ENCODE measurements at regions not wholly inside any gene's neighbourhood (a gene's known extent, or its start where the extent isn't known, plus 50 kb on each side); places are given as distances from the start of the nearest gene placed in this dataset.
"Not testable (repeated sequence)": the region's sequence is repeated elsewhere in the genome, so short reads cannot be mapped to it uniquely, and the experiment has no call there.

- H2AFZ ChIP-seq (ENCODE audit: control insufficient read depth, low read depth, low read length); H3K4me3 ChIP-seq; intact Hi-C loops (cut with micrococcal nuclease; ENCODE audit: unreplicated experiment); in situ Hi-C loops (cut with MboI); H3K36me3 ChIP-seq (ENCODE audit: control insufficient read depth in 2 of 2, insufficient read depth in 2 of 2, low read length in 1 of 2); H3K9ac ChIP-seq (ENCODE audit: control insufficient read depth, insufficient read depth, low read length); H3K27ac ChIP-seq (ENCODE audit: control insufficient read depth, insufficient read depth); SMC1A ChIA-PET (ENCODE audit: uncharacterized antibody, unreplicated experiment); H3K27me3 ChIP-seq (replicated peaks in 1 of 2; ENCODE audit: control insufficient read depth in 2 of 2, insufficient read depth in 2 of 2, low read length in 1 of 2); H3K9me3 ChIP-seq (replicated peaks; ENCODE audit: control insufficient read depth, insufficient read depth, low read length); H4K20me1 ChIP-seq (ENCODE audit: control insufficient read depth, insufficient read depth); ATAC-seq; POLR2A ChIA-PET; DNase-seq (ENCODE audit: low read depth, low spot score); CTCF ChIA-PET; H3K79me2 ChIP-seq (ENCODE audit: control insufficient read depth, insufficient read depth, low read length); H3K4me2 ChIP-seq (ENCODE audit: control insufficient read depth, insufficient read depth); H3K4me1 ChIP-seq (ENCODE audit: control insufficient read depth, insufficient read depth, low read length); FAIRE-seq; BruUV-seq (replicated peaks): not testable (repeated sequence)
- RAD21 ChIA-PET (ENCODE audit: unreplicated experiment): interaction anchor here (0.7 kb wide), 1 partner anchor 47 kb away, joined by 3 read pairs; no protein-coding TSS in a partner anchor
- 76% methylated on average over 3 of the region's 3 CpGs for WGBS (ENCODE audit: insufficient coverage, insufficient replicate concordance, low lambda C conversion rate, missing lambda C conversion rate)
These were observed 58.6 kb upstream of the CD55 start for GRCh38 chr1:207262891-207263290.

GRCh38 chr1:207264663-207265252 is 56.7 kb upstream of the CD55 start:
- SMC1A ChIA-PET (ENCODE audit: uncharacterized antibody, unreplicated experiment): interaction anchor here (1.0 kb wide), 1 partner anchor 24 kb away, joined by 3 read pairs; no protein-coding TSS in a partner anchor
- CTCF ChIA-PET: interaction anchor here (1.2 kb wide), 1 partner anchor 55 kb away, joined by 4 read pairs; no protein-coding TSS in a partner anchor
- H3K27me3 ChIP-seq (replicated peaks in 1 of 2; ENCODE audit: control insufficient read depth in 2 of 2, insufficient read depth in 2 of 2, low read length in 1 of 2): no peaks in the 10 kb centered on the region; a peak in 1 of 4 replicates

More at GRCh38 chr1:207264663-207265252, 56.7 kb upstream of the CD55 start:
- H3K4me1 ChIP-seq (ENCODE audit: control insufficient read depth, insufficient read depth, low read length): no peaks in the 10 kb centered on the region
- no TSS peak for BruUV-seq (replicated peaks)
- intact Hi-C loops (cut with micrococcal nuclease; ENCODE audit: unreplicated experiment): no loop called here
- H2AFZ ChIP-seq (ENCODE audit: control insufficient read depth, low read depth, low read length): no peak overlapping the region
- no peak overlapping the region for H3K9ac ChIP-seq (ENCODE audit: control insufficient read depth, insufficient read depth, low read length)
- H3K27ac ChIP-seq (ENCODE audit: control insufficient read depth, insufficient read depth): no peak overlapping the region
- ChIA-PET RAD21 (ENCODE audit: unreplicated experiment) (interaction anchor here (0.6 kb wide), 1 partner anchor 532 kb away, joined by 3 read pairs; no protein-coding TSS in a partner anchor), POLR2A (no interaction called here)
- no peak overlapping the region for H3K4me2 ChIP-seq (ENCODE audit: control insufficient read depth, insufficient read depth)
- H3K36me3 ChIP-seq (ENCODE audit: control insufficient read depth in 2 of 2, insufficient read depth in 2 of 2, low read length in 1 of 2): no peaks in the 10 kb centered on the region
- no peak for FAIRE-seq
- no peaks in the 10 kb centered on the region for H3K79me2 ChIP-seq (ENCODE audit: control insufficient read depth, insufficient read depth, low read length)
- no peaks in the 10 kb centered on the region for H4K20me1 ChIP-seq (ENCODE audit: control insufficient read depth, insufficient read depth)
- DNase-seq (ENCODE audit: low read depth, low spot score): no peak
- in situ Hi-C loops (cut with MboI): no loop called here
- no peak for TF ChIP-seq RAD21 (IDR thresholded peaks at IDR 0.05; ENCODE audit: insufficient read depth, low read depth, low read length)
- no peak for TF ChIP-seq ATF3 (IDR thresholded peaks at IDR 0.05; ENCODE audit: borderline replicate concordance, extremely low read depth, low read depth, low read length)
- TF ChIP-seq HDAC2 (IDR thresholded peaks at IDR 0.05): no peak
- TF ChIP-seq DPF2 (IDR thresholded peaks at IDR 0.05): no peak
- TF ChIP-seq, protein P1, sequence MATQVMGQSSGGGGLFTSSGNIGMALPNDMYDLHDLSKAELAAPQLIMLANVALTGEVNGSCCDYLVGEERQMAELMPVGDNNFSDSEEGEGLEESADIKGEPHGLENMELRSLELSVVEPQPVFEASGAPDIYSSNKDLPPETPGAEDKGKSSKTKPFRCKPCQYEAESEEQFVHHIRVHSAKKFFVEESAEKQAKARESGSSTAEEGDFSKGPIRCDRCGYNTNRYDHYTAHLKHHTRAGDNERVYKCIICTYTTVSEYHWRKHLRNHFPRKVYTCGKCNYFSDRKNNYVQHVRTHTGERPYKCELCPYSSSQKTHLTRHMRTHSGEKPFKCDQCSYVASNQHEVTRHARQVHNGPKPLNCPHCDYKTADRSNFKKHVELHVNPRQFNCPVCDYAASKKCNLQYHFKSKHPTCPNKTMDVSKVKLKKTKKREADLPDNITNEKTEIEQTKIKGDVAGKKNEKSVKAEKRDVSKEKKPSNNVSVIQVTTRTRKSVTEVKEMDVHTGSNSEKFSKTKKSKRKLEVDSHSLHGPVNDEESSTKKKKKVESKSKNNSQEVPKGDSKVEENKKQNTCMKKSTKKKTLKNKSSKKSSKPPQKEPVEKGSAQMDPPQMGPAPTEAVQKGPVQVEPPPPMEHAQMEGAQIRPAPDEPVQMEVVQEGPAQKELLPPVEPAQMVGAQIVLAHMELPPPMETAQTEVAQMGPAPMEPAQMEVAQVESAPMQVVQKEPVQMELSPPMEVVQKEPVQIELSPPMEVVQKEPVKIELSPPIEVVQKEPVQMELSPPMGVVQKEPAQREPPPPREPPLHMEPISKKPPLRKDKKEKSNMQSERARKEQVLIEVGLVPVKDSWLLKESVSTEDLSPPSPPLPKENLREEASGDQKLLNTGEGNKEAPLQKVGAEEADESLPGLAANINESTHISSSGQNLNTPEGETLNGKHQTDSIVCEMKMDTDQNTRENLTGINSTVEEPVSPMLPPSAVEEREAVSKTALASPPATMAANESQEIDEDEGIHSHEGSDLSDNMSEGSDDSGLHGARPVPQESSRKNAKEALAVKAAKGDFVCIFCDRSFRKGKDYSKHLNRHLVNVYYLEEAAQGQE (IDR thresholded peaks at IDR 0.05; ENCODE audit: low read depth, low read length): no peak
- H3K9me3 ChIP-seq (replicated peaks; ENCODE audit: control insufficient read depth, insufficient read depth, low read length): no peaks in the 10 kb centered on the region
- ATAC-seq: no peak
- WGBS (ENCODE audit: insufficient coverage, insufficient replicate concordance, low lambda C conversion rate, missing lambda C conversion rate): 50% methylated on average over 3 of the region's 3 CpGs
- H3K4me3 ChIP-seq: no peak overlapping the region

Data from GM12878 (cell line).